GM12878 (cell line): ENCODE measurements at regions not wholly inside any gene's neighbourhood (a gene's known extent, or its start where the extent isn't known, plus 50 kb on each side); places are given as distances from the start of the nearest gene placed in this dataset.

ENCODE experiments used
- ATF7 ChIP-seq: fragments of 450-650 bp; IDR thresholded peaks from 2 replicates; pipeline ENCODE4 v1.6.1; 2016; ENCODE audit warnings: low read depth, mild to moderate bottlenecking
- CTCF ChIP-seq, 3 experiments: IDR thresholded peaks in 2 of 3; conservative IDR thresholded peaks in 1 of 3; 2 replicates each; pipeline ENCODE4 v1.5.1; 2011; ENCODE audit warnings: low read depth in 3 of 3, low read length in 3 of 3, mild to moderate bottlenecking in 3 of 3, control low read depth in 2 of 3, moderate library complexity in 2 of 3, inconsistent platforms in 1 of 3, mixed read lengths in 1 of 3; ENCODE audit not compliant: control insufficient read depth in 2 of 3, insufficient read depth in 1 of 3; ENCODE audit errors: extremely low read depth in 1 of 3
- E4F1 ChIP-seq: fragments of 450-650 bp; IDR thresholded peaks from 2 replicates; pipeline ENCODE4 v1.6.1; 2018; ENCODE audit warnings: borderline replicate concordance, mild to moderate bottlenecking; ENCODE audit not compliant: partially characterized antibody
- ZNF217 ChIP-seq: fragments of 450-650 bp; IDR thresholded peaks from 2 replicates; pipeline ENCODE4 v1.6.1; 2017; ENCODE audit warnings: antibody characterized with exemption, mild to moderate bottlenecking

DNA sequence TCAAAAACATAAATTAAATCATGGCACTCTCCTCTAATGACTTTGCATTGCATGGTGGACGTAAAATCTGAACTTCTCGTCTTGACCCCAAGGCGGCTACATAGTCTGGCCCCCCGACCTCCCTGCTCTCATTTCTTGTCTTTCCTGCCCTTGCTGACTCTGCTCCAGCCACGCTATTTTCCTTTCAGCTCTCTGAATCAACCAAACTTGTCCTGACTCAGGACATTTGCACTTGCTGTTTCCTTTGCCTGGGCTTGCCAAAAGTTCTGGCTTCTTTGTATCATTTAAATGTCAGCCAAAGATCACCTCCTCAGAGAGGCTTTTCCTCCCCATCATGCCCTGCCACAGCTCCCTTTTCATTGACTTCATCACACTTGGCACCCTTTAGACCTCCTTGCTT lies 107.7 kb upstream of the NFE2L3 start:
- TF ChIP-seq ATF7 (no peak), CTCF (IDR thresholded peaks at IDR 0.05 in 2 of 3, conservative IDR thresholded peaks at IDR 0.05 in 1 of 3; ENCODE audit: control insufficient read depth in 2 of 3, extremely low read depth in 1 of 3, insufficient read depth in 1 of 3, low read depth in 3 of 3, low read length in 3 of 3) (no peak), ZNF217 (no peak), E4F1 (no peak)
